GM10266 (cell line): ENCODE measurements at regions not wholly inside any gene's neighbourhood (a gene's known extent, or its start where the extent isn't known, plus 50 kb on each side); places are given as distances from the start of the nearest gene placed in this dataset.

ENCODE experiments used
- DNase-seq: peaks from one replicate; pipeline ENCODE4 v3.0.0; 2012; ENCODE audit errors: extremely low spot score
- TF ChIP-seq, protein P1 (sequence below): IDR thresholded peaks from 2 replicates; pipeline ENCODE4 v1.5.1; 2012; ENCODE audit warnings: mild to moderate bottlenecking, low read depth; ENCODE audit not compliant: control insufficient read depth, insufficient read depth; ENCODE audit errors: missing control alignments

DNA sequence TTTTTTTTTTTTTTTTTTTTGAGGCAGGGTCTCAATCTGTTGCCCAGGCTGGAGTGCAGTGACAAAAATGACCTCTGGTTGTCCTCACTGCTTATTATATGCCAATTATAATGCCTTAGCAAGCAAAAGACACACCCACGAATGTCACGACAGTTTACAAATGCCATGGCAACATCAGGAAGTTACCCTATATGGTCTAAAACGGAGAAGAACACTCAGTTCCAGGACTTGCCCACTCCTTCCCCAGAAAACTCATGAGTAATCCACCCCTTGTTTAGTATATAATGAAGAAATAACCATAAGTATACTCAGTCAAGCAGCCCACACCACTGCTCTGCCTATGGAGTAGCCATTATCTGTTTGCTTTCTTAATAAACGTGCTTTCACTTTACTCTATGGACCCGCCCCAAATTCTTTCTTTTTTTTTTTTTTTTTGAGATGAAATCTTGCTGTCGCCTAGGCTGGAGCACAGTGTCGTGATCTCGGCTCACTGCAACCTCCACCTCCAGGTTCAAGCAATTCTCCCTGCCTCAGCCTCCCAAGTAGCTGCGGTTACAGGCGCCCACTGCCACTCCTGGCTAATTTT, 106.2 kb downstream of the SMIM20 start:
- no peak for DNase-seq
- TF ChIP-seq, protein P1, sequence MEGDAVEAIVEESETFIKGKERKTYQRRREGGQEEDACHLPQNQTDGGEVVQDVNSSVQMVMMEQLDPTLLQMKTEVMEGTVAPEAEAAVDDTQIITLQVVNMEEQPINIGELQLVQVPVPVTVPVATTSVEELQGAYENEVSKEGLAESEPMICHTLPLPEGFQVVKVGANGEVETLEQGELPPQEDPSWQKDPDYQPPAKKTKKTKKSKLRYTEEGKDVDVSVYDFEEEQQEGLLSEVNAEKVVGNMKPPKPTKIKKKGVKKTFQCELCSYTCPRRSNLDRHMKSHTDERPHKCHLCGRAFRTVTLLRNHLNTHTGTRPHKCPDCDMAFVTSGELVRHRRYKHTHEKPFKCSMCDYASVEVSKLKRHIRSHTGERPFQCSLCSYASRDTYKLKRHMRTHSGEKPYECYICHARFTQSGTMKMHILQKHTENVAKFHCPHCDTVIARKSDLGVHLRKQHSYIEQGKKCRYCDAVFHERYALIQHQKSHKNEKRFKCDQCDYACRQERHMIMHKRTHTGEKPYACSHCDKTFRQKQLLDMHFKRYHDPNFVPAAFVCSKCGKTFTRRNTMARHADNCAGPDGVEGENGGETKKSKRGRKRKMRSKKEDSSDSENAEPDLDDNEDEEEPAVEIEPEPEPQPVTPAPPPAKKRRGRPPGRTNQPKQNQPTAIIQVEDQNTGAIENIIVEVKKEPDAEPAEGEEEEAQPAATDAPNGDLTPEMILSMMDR, result no peak

DNA sequence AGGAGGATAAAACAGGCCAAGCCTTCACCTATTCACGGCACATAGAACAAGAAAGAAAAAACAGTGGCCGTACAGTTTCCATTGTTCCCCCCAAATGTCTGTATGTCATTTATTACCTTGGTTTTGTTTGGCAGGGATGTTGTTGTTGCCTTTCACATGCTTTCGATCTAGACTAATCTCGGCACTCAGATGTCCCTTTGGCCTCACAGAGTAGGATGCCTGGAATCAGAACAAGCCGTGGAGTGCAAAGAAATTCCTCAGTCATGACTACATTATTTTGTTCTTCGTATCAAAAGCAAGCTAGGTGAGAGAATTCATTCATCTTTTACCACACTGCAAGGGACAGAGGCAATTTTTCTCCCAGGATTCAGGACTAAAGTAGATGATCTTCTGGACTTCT, 106.9 kb downstream of the SMIM20 start:
- no peak for DNase-seq

DNA sequence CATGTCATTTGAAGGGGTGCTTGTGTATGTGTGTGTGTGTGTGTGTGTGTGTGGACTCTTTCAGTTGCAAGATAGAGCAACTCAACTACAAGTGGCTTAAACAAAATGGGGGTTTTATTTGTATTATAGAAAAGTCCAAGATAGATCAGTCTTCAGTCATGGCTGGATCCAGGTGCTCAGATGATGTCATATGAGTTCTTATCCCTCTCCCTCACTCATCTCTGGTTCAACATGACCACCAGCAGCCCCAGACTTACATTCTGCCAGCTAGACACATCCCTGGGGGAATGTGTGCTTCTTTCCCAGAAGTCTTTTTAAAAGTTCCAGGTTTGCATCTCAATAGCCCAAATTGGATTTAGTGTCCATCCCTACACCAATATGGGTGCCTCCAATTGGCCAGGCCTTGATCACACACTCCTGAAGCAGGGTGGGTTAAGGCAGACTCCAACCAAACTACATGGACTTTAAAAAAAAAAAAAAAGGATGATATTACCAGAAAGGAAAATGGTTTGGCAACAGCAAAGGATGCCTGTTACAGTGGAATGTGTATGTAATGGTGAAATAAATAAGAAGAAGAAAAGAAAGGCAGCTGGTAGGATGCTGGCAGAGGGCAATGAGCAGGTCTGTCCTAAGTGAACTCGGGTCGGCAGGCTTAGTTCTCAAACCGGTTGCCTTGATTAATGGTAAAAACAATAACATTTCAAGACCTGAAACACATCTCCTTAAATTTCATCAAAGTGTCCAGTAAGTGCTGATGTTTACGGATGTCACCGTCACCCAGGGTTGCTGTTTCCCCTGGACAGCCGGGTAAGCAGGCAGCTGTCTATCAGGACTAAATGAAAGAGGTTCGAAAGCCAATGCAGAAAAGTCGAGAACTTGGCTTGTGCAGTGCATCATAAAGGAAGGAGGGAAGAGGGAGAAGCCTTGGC, 107.7 kb downstream of the SMIM20 start:
- no peak for DNase-seq
- TF ChIP-seq, protein P1, result no peak

More for the DNA sequence above, 106.9 kb downstream of the SMIM20 start:
- TF ChIP-seq, protein P1, result no peak

DNA sequence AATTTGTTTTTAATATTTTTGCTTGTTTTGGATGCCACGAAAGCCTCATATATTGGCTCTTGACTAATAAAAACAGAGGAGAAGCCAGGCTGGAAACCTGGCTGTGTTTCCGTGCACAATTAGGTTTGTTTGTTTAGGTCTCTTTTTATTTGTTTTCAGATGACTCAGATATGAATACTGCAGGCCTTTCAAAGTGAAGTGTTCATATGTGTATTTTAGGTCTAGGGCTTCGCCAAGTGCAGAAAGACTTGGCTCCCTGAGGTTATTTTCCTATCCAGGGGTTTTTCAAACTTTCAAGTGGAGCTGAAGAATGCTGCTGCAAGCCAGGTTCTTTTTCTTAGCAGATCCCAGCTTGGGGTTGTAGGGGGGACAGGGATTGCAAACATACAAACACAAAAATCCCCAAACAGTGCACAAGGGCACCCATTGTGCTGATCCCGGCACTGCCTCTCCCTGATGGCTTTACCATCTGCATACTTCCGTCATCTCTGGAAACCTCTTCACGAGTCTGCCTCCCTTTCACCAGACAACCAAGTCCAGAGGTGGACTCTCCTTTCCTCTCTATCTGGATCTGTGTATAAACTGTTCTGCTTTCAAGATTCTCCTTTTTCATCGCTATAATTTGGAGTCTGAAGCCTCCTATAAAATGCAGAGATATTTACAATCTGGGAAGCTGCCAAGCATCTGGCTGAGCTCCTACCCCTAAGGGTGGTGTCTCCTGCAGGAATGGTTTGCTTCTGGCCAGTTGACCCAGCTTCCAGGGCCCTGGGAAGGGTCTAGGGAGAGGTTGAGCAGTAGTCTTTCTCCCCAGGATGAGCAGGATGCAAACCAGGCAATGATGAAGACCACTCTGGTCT, 108.6 kb downstream of the SMIM20 start:
- TF ChIP-seq, protein P1, result no peak
- no peak for DNase-seq

DNA sequence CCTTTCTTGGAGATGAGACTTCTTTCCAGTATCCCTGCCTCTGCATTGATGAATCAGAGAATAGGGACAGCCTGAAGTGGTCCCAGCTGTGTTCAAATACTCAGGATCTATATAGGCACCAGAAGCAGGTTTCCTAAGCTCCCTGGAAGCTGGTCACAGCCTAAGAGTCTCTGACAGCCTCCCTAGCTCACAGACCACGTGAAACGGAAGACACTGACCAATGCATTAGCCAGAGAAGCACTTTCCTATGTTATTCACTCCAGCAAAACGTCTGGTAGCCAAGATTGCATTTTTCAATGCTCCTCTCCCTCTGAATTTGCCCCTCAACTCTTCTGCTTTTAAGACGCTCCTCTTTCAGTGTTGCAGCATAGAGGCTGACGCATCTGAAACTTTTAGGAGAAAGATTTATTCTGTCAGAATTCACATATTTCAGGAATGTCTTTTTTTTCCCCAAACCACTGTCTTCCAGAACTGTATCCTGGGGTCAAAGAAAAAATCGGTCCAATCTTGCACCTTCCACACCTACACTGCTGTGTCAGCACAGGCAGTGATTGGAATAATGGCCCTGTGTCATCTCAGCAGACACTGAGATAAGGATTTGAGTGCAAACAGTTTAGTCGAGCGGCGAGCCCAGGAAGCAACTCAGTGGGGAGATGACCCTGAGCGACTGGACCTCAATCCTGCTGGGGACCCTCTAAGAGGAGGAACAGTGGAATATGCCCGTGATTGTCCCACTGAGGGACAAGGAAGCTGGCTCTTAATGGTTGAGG, 109.4 kb downstream of the SMIM20 start:
- no peak for DNase-seq
- TF ChIP-seq, protein P1, result no peak

DNA sequence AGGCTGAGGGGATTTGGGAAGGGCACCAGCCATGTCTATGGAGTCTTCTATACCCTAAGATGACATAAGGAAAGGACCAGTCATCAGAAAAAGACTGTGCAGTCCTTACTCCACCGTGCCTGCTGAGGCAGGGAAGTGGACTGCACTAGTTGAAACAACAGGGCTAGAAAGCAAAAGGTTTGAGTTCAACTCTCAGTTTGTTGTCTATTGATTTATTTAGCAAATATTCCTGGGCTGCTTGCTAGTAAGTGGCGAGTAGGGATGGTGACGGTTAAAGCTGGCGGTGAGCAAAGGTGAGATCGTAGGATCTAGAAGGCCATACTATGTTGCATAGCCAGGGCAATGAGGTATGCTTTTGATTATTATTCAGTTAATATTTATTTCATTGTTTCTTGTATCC, 110.1 kb downstream of the SMIM20 start:
- DNase-seq, result no peak
- TF ChIP-seq, protein P1, result no peak
